ENCODE measurements at regions not wholly inside any gene's neighbourhood (a gene's known extent, or its start where the extent isn't known, plus 50 kb on each side); places are given as distances from the start of the nearest gene placed in this dataset.
"Not testable (repeated sequence)": the region's sequence is repeated elsewhere in the genome, so short reads cannot be mapped to it uniquely, and the experiment has no call there.

DNA sequence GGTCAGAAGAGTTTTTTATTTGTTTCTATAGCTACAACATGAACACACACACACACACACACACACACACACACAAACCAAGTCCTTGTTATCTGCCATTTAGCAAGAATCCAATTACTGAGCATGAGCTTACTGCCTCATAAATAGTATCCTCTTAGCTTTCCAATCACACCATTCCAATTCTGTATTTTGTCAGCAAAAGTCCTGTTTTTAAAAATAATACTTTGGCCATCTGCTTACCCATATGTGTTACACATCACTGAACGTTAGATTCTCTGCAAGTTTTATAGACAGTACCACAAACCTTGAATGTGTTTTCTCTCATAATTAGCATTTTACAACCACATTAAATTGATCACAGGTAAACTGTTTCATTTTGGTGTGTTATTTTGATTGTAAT is 1905.4 kb upstream of the FLRT2 start:
- H3K4me1 ChIP-seq (ENCODE audit: control insufficient read depth in 5 of 5, insufficient read depth in 5 of 5, low read length in 5 of 5), result no peaks in the 10 kb centered on the region
- no peaks in the 10 kb centered on the region for H3K27me3 ChIP-seq (ENCODE audit: control insufficient read depth in 5 of 5, insufficient read depth in 4 of 5, low read length in 5 of 5)
- H3K9ac ChIP-seq (ENCODE audit: low read length in 5 of 5), result no peak overlapping the region
- H3K27ac ChIP-seq (ENCODE audit: low read depth, low read length), result no peak overlapping the region
- no peak overlapping the region for H3K4me3 ChIP-seq (ENCODE audit: low read depth in 1 of 5, low read length in 5 of 5)
- no peaks in the 10 kb centered on the region for H3K36me3 ChIP-seq (ENCODE audit: control insufficient read depth in 5 of 5, insufficient read depth in 5 of 5, low read length in 5 of 5)
- H3K9me3 ChIP-seq (ENCODE audit: control insufficient read depth in 5 of 5, low read length in 5 of 5), result no peaks in the 10 kb centered on the region

DNA sequence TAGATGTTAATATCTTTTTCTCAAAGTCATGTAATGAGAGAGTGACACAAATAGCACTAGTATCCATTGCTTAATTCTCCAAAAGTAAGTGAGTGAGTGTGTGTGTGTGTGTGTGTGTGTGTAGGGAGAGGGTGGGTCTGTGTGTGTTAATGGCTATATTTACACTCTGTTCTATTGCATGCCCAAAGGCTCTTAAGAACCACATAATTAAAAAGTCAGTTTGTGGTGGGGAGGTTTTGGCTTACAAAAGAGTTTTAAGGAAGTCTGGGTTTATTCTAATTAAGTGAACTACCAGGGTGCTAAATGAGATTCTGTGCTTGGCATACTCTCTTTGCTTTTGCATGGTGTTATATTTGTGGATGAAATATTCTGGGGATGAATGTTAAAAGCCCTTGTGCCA is 1897.6 kb upstream of the FLRT2 start:
- Histone ChIP-seq H3K27me3 (ENCODE audit: control insufficient read depth in 5 of 5, insufficient read depth in 4 of 5, low read length in 5 of 5) (no peaks in the 10 kb centered on the region), H3K9ac (ENCODE audit: low read length in 5 of 5) (no peak overlapping the region), H3K9me3 (ENCODE audit: control insufficient read depth in 5 of 5, low read length in 5 of 5) (no peaks in the 10 kb centered on the region), H3K36me3 (ENCODE audit: control insufficient read depth in 5 of 5, insufficient read depth in 5 of 5, low read length in 5 of 5) (no peaks in the 10 kb centered on the region), H3K4me1 (ENCODE audit: control insufficient read depth in 5 of 5, insufficient read depth in 5 of 5, low read length in 5 of 5) (no peaks in the 10 kb centered on the region), H3K27ac (ENCODE audit: low read depth, low read length) (no peak overlapping the region), H3K4me3 (ENCODE audit: low read depth in 1 of 5, low read length in 5 of 5) (no peak overlapping the region)

DNA sequence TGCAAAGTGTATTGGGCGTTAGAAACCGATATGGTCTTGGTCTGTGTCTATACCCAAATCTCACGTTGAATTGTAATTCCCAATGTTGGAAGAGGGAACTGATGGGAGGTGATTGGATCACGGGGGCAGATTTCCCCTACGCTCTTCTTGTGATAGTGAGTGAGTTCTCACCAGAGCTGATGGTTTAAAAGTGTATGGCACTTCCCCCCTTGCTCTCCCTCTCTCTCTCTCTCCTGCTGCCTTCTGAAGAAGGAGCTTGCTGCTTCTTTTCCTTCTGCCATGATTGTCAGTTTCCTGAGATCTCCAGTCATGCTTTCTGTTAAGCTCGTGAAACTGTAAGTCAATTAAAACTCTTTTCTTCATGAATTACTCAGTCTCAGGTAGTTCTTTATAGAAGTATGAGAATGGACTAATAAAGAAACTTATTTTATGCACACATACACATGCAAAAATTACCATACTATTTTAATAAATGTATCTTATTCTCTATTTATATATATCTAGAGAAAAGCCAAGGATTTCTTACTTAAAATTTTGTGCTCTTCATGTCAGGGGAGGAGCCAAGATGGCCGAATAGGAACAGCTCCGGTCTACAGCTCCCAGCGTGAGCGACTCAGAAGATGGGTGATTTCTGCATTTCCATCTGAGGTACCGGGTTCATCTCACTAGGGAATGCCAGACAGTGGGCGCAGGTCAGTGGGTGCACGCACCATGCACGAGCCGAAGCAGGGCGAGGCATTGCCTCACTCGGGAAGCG is 1891.0 kb upstream of the FLRT2 start:
- no peaks in the 10 kb centered on the region for H3K4me1 ChIP-seq (ENCODE audit: control insufficient read depth in 5 of 5, insufficient read depth in 5 of 5, low read length in 5 of 5)

DNA sequence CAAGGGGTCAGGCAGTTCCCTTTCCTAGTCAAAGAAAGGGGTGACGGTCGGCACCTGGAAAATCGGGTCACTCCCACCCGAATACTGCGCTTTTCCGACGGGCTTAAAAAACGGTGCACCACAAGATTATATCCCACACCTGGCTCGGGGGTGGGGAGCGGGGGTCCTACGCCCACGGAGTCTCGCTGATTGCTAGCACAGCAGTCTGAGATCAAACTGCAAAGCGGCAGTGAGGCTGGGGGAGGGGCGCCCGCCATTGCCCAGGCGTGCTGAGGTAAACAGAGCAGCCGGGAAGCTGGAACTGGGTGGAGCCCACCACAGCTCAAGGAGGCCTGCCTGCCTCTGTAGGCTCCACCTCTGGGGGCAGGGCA is 1890.5 kb upstream of the FLRT2 start:
- H3K9ac ChIP-seq (ENCODE audit: low read length in 5 of 5); H3K27me3 ChIP-seq (ENCODE audit: control insufficient read depth in 5 of 5, insufficient read depth in 4 of 5, low read length in 5 of 5); H3K36me3 ChIP-seq (ENCODE audit: control insufficient read depth in 5 of 5, insufficient read depth in 5 of 5, low read length in 5 of 5); H3K27ac ChIP-seq (ENCODE audit: low read depth, low read length); H3K4me1 ChIP-seq (ENCODE audit: control insufficient read depth in 5 of 5, insufficient read depth in 5 of 5, low read length in 5 of 5); H3K4me3 ChIP-seq (ENCODE audit: low read depth in 1 of 5, low read length in 5 of 5); H3K9me3 ChIP-seq (ENCODE audit: control insufficient read depth in 5 of 5, low read length in 5 of 5): not testable (repeated sequence)

More for the DNA sequence above, 1891.0 kb upstream of the FLRT2 start:
- Histone ChIP-seq H3K27ac (ENCODE audit: low read depth, low read length) (no peak overlapping the region), H3K36me3 (ENCODE audit: control insufficient read depth in 5 of 5, insufficient read depth in 5 of 5, low read length in 5 of 5) (no peaks in the 10 kb centered on the region), H3K27me3 (ENCODE audit: control insufficient read depth in 5 of 5, insufficient read depth in 4 of 5, low read length in 5 of 5) (no peaks in the 10 kb centered on the region), H3K4me3 (ENCODE audit: low read depth in 1 of 5, low read length in 5 of 5) (no peak overlapping the region), H3K9me3 (ENCODE audit: control insufficient read depth in 5 of 5, low read length in 5 of 5) (no peaks in the 10 kb centered on the region), H3K9ac (ENCODE audit: low read length in 5 of 5) (no peak overlapping the region)

DNA sequence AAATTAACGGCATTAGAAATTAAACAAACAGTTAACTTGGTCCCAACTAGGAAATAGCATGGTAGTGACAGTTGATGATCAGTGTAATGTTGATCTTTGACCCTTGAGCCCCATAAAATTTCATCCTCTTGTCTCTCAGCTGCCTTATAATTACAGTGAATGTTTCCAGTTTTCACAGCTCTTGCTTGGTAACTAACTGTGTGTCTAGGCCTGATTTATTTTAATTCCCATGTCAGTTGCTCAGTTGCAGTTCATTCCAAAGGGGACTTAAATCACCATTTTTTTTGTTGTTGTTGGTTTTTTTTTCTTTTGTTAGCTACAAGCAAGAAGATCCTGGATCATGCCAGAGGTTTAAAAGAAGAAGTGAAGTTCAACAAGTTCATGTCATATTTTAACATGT is 1883.7 kb upstream of the FLRT2 start:
- Histone ChIP-seq H3K9me3 (ENCODE audit: control insufficient read depth in 5 of 5, low read length in 5 of 5) (no peaks in the 10 kb centered on the region), H3K9ac (ENCODE audit: low read length in 5 of 5) (no peak overlapping the region), H3K27ac (ENCODE audit: low read depth, low read length) (no peak overlapping the region), H3K4me1 (ENCODE audit: control insufficient read depth in 5 of 5, insufficient read depth in 5 of 5, low read length in 5 of 5) (no peaks in the 10 kb centered on the region), H3K36me3 (ENCODE audit: control insufficient read depth in 5 of 5, insufficient read depth in 5 of 5, low read length in 5 of 5) (no peaks in the 10 kb centered on the region), H3K4me3 (ENCODE audit: low read depth in 1 of 5, low read length in 5 of 5) (no peak overlapping the region), H3K27me3 (ENCODE audit: control insufficient read depth in 5 of 5, insufficient read depth in 4 of 5, low read length in 5 of 5) (no peaks in the 10 kb centered on the region)

DNA sequence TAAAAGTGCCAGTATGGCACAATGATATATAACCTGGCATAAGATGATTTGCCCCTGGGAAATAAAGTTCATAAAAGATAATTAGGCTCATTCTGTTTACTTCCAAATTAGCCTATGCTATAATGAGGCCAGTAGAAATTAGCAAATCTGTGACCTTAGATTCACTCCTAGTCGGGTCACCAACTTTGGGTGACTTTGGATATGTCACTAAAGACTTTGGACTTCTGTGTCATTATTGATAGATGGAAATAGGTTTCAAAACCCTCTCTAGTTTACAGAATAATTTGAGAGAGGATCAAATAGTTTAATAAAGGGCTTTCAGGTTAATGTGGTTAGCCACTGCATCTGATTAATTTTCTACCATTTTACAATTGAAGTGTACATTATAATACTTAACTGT is 1869.3 kb upstream of the FLRT2 start:
- Histone ChIP-seq H3K36me3 (ENCODE audit: control insufficient read depth in 5 of 5, insufficient read depth in 5 of 5, low read length in 5 of 5) (no peaks in the 10 kb centered on the region), H3K4me1 (ENCODE audit: control insufficient read depth in 5 of 5, insufficient read depth in 5 of 5, low read length in 5 of 5) (no peaks in the 10 kb centered on the region), H3K9ac (ENCODE audit: low read length in 5 of 5) (no peak overlapping the region), H3K9me3 (ENCODE audit: control insufficient read depth in 5 of 5, low read length in 5 of 5) (no peaks in the 10 kb centered on the region), H3K4me3 (ENCODE audit: low read depth in 1 of 5, low read length in 5 of 5) (no peak overlapping the region), H3K27ac (ENCODE audit: low read depth, low read length) (no peak overlapping the region), H3K27me3 (ENCODE audit: control insufficient read depth in 5 of 5, insufficient read depth in 4 of 5, low read length in 5 of 5) (no peaks in the 10 kb centered on the region)

DNA sequence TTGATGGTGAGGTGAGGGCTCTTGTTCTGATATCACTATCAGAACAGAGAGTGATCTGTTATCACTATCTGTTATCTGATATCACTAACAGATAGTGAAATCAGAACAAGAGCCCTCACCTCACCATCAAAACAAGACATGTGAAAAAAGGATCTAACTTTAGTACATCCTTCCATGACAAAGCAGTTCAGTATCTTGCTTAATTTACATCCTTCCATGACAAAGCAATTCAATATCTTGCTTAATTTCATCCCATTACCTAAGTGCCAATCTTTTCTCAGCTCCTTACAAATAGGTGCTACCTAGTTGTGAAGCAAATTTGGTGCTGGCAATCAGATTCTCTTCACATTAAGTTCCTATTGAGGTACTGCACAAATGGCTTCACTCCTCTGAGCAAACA is 1865.6 kb upstream of the FLRT2 start:
- H3K4me1 ChIP-seq (ENCODE audit: control insufficient read depth in 5 of 5, insufficient read depth in 5 of 5, low read length in 5 of 5), result no peaks in the 10 kb centered on the region
- H3K4me3 ChIP-seq (ENCODE audit: low read depth in 1 of 5, low read length in 5 of 5), result no peak overlapping the region
- no peaks in the 10 kb centered on the region for H3K27me3 ChIP-seq (ENCODE audit: control insufficient read depth in 5 of 5, insufficient read depth in 4 of 5, low read length in 5 of 5)
- no peaks in the 10 kb centered on the region for H3K9me3 ChIP-seq (ENCODE audit: control insufficient read depth in 5 of 5, low read length in 5 of 5)
- no peak overlapping the region for H3K27ac ChIP-seq (ENCODE audit: low read depth, low read length)
- no peaks in the 10 kb centered on the region for H3K36me3 ChIP-seq (ENCODE audit: control insufficient read depth in 5 of 5, insufficient read depth in 5 of 5, low read length in 5 of 5)
- H3K9ac ChIP-seq (ENCODE audit: low read length in 5 of 5), result no peak overlapping the region

DNA sequence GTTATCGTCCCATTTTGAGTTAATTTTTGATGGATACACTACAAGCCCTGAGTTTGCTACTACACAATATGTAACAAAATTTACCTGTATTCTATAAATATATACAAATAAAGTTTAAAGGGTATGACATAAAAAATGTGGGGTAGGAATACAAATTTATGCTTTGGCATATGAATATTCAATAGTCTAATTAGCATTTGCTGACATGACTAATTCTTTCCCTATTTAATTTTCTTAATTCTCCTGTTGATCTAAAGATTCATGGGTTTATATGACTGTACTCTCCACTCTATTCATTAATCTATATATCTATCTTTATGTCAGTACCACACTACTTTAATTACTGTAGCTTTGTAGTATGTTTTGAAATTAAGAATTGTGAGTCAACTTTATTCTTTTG is 1840.7 kb upstream of the FLRT2 start:
- no peak overlapping the region for H3K9ac ChIP-seq (ENCODE audit: low read length in 5 of 5)
- H3K4me3 ChIP-seq (ENCODE audit: low read depth in 1 of 5, low read length in 5 of 5), result no peak overlapping the region
- H3K36me3 ChIP-seq (ENCODE audit: control insufficient read depth in 5 of 5, insufficient read depth in 5 of 5, low read length in 5 of 5), result no peaks in the 10 kb centered on the region
- no peak overlapping the region for H3K27ac ChIP-seq (ENCODE audit: low read depth, low read length)
- H3K27me3 ChIP-seq (ENCODE audit: control insufficient read depth in 5 of 5, insufficient read depth in 4 of 5, low read length in 5 of 5), result no peaks in the 10 kb centered on the region
- peaks cover 0 to 5% (median 2%) of the 10 kb centered on the region in 5 donors for H3K9me3 ChIP-seq (ENCODE audit: control insufficient read depth in 5 of 5, low read length in 5 of 5)
- no peaks in the 10 kb centered on the region for H3K4me1 ChIP-seq (ENCODE audit: control insufficient read depth in 5 of 5, insufficient read depth in 5 of 5, low read length in 5 of 5)

DNA sequence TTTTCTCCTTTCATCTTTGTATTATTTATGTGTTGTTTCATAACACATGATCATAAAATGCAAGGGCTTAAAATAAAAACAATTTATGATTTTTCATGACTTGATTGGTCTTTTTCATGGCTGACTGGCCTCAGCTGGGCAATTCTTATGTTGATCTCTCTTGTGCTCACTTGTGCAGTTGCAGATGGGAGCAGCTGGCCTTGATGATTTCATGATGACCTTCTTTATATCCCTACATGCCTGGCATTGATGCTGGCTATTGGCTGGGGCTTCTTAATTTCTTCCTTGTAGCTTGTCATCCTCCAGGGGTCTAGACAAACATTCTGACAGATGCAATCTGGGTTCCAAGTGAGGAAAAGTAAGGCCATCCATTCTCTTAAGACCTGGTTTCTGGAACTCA is 1832.8 kb upstream of the FLRT2 start:
- H3K27me3 ChIP-seq (ENCODE audit: control insufficient read depth in 5 of 5, insufficient read depth in 4 of 5, low read length in 5 of 5), result no peaks in the 10 kb centered on the region
- H3K36me3 ChIP-seq (ENCODE audit: control insufficient read depth in 5 of 5, insufficient read depth in 5 of 5, low read length in 5 of 5), result no peaks in the 10 kb centered on the region
- no peaks in the 10 kb centered on the region for H3K9me3 ChIP-seq (ENCODE audit: control insufficient read depth in 5 of 5, low read length in 5 of 5)
- H3K4me3 ChIP-seq (ENCODE audit: low read depth in 1 of 5, low read length in 5 of 5), result no peak overlapping the region
- H3K27ac ChIP-seq (ENCODE audit: low read depth, low read length), result no peak overlapping the region
- no peak overlapping the region for H3K9ac ChIP-seq (ENCODE audit: low read length in 5 of 5)
- no peaks in the 10 kb centered on the region for H3K4me1 ChIP-seq (ENCODE audit: control insufficient read depth in 5 of 5, insufficient read depth in 5 of 5, low read length in 5 of 5)

DNA sequence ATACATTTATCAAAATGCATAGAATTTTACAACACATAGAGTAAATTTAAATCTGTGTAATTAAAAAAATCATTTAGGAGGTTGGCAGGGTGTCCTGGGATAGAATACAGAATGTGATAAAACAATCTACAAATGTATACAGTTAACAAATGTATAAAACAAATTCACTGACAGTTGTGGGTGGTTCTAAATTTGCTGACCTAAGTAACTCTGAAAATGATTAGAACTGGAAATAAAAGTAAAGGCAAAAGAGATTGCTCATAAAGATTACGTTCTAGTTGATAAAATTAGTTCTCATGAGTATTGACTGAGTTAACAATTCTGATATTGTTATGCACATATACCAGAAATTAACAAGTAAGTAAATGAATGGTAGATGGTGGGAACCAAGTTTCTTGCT is 1827.3 kb upstream of the FLRT2 start:
- Histone ChIP-seq H3K4me3 (ENCODE audit: low read depth in 1 of 5, low read length in 5 of 5) (no peak overlapping the region), H3K4me1 (ENCODE audit: control insufficient read depth in 5 of 5, insufficient read depth in 5 of 5, low read length in 5 of 5) (no peaks in the 10 kb centered on the region), H3K9me3 (ENCODE audit: control insufficient read depth in 5 of 5, low read length in 5 of 5) (no peaks in the 10 kb centered on the region), H3K27ac (ENCODE audit: low read depth, low read length) (no peak overlapping the region), H3K9ac (ENCODE audit: low read length in 5 of 5) (no peak overlapping the region), H3K27me3 (ENCODE audit: control insufficient read depth in 5 of 5, insufficient read depth in 4 of 5, low read length in 5 of 5) (no peaks in the 10 kb centered on the region), H3K36me3 (ENCODE audit: control insufficient read depth in 5 of 5, insufficient read depth in 5 of 5, low read length in 5 of 5) (no peaks in the 10 kb centered on the region)
